ENCODE measurements at regions not wholly inside any gene's neighbourhood (a gene's known extent, or its start where the extent isn't known, plus 50 kb on each side); places are given as distances from the start of the nearest gene placed in this dataset.

- TF ChIP-seq CHD7 (IDR thresholded peaks at IDR 0.05; ENCODE audit: low read depth, low read length) (no peak), HDAC8 (tag; IDR thresholded peaks at IDR 0.05) (no peak), NFE2 (IDR thresholded peaks at IDR 0.05; ENCODE audit: low read depth) (no peak), MAFG (tag; conservative IDR thresholded peaks at IDR 0.05) (no peak)
These were observed 195.4 kb upstream of the MAMLD1 start (continued) for GRCh38 chrX:150167482-150168324.

Data from K562 (cell line).